ENCODE measurements at regions not wholly inside any gene's neighbourhood (a gene's known extent, or its start where the extent isn't known, plus 50 kb on each side); places are given as distances from the start of the nearest gene placed in this dataset.
A peak's percentile ranks its signal among the peaks of the same experiment; 100 is the strongest.

GRCh38 chr1:99149952-99150351 lies 114.3 kb upstream of the PLPPR4 start:
- ChIA-PET CTCF (no interaction called here), POLR2A (no interaction called here)
- no peak overlapping the region for H3K4me3 Mint-ChIP-seq
- no peaks in the 10 kb centered on the region for H3K4me1 Mint-ChIP-seq
- no peak overlapping the region for H3K4me3 ChIP-seq (ENCODE audit: low read length)
- no peak overlapping the region for H3K27ac Mint-ChIP-seq
- peaks cover 0 to 6% (median 5%) of the 10 kb centered on the region in 5 donors for H3K27me3 Mint-ChIP-seq
- H3K36me3 ChIP-seq (ENCODE audit: control insufficient read depth in 2 of 3, insufficient read depth in 3 of 3, low read length in 3 of 3): no peaks in the 10 kb centered on the region
- no peaks in the 10 kb centered on the region for H3K9me3 ChIP-seq (ENCODE audit: control insufficient read depth in 2 of 3, low read length in 3 of 3)
- H3K9me3 Mint-ChIP-seq: peaks cover 0 to 1% (median 0%) of the 10 kb centered on the region in 11 donors
- ATAC-seq: no peak
- no peaks in the 10 kb centered on the region for H3K4me1 ChIP-seq (ENCODE audit: control insufficient read depth in 2 of 2, insufficient read depth in 2 of 2, low read length in 2 of 2)
- H3K36me3 Mint-ChIP-seq: no peaks in the 10 kb centered on the region
- DNase-seq: no peak
- H3K27ac ChIP-seq (ENCODE audit: low read depth, low read length): no peak overlapping the region
- intact Hi-C loops (cut with micrococcal nuclease): no loop called here
- no peaks in the 10 kb centered on the region for H3K27me3 ChIP-seq (ENCODE audit: control insufficient read depth in 2 of 2, insufficient read depth in 2 of 2, low read length in 2 of 2)

- Histone ChIP-seq H3K27ac (ENCODE audit: low read depth, low read length) (no peak overlapping the region), H3K4me3 (ENCODE audit: low read length) (no peak overlapping the region), H3K4me1 (ENCODE audit: control insufficient read depth in 2 of 2, insufficient read depth in 2 of 2, low read length in 2 of 2) (no peaks in the 10 kb centered on the region), H3K27me3 (ENCODE audit: control insufficient read depth in 2 of 2, insufficient read depth in 2 of 2, low read length in 2 of 2) (no peaks in the 10 kb centered on the region), H3K36me3 (ENCODE audit: control insufficient read depth in 2 of 3, insufficient read depth in 3 of 3, low read length in 3 of 3) (no peaks in the 10 kb centered on the region), H3K9me3 (ENCODE audit: control insufficient read depth in 2 of 3, low read length in 3 of 3) (no peaks in the 10 kb centered on the region)
- Mint-ChIP-seq H3K4me1 (no peaks in the 10 kb centered on the region), H3K27ac (no peak overlapping the region), H3K36me3 (no peaks in the 10 kb centered on the region), H3K27me3 (peaks cover 0 to 13% (median 5%) of the 10 kb centered on the region in 5 donors), H3K9me3 (peaks cover 0 to 1% (median 0%) of the 10 kb centered on the region in 11 donors), H3K4me3 (no peak overlapping the region)
- CTCF ChIA-PET: no interaction called here
- DNase-seq (no peak), ATAC-seq (no peak)
- intact Hi-C loops (cut with micrococcal nuclease): no loop called here
- POLR2A ChIA-PET: no interaction called here
These were observed 112.2 kb upstream of the PLPPR4 start for GRCh38 chr1:99152132-99152531.

GRCh38 chr1:99163671-99164070 lies 100.6 kb upstream of the PLPPR4 start:
- Histone ChIP-seq H3K27me3 (ENCODE audit: control insufficient read depth in 2 of 2, insufficient read depth in 2 of 2, low read length in 2 of 2) (no peaks in the 10 kb centered on the region), H3K4me1 (ENCODE audit: control insufficient read depth in 2 of 2, insufficient read depth in 2 of 2, low read length in 2 of 2) (no peaks in the 10 kb centered on the region), H3K9me3 (ENCODE audit: control insufficient read depth in 2 of 3, low read length in 3 of 3) (no peaks in the 10 kb centered on the region), H3K4me3 (ENCODE audit: low read length) (no peak overlapping the region), H3K36me3 (ENCODE audit: control insufficient read depth in 2 of 3, insufficient read depth in 3 of 3, low read length in 3 of 3) (no peaks in the 10 kb centered on the region), H3K27ac (ENCODE audit: low read depth, low read length) (no peak overlapping the region)
- peaks cover 0 to 20% (median 15%) of the 10 kb centered on the region in 5 donors for H3K27me3 Mint-ChIP-seq
- intact Hi-C loops (cut with micrococcal nuclease): no loop called here
- H3K9me3 Mint-ChIP-seq: peaks cover 0 to 13% (median 5%) of the 10 kb centered on the region in 11 donors
- H3K36me3 Mint-ChIP-seq: peaks cover 0 to 3% (median 0%) of the 10 kb centered on the region in 5 donors
- ChIA-PET POLR2A (no interaction called here), CTCF (no interaction called here)
- H3K4me3 Mint-ChIP-seq: no peak overlapping the region
- DNase-seq (no peak), ATAC-seq (no peak)
- no peaks in the 10 kb centered on the region for H3K4me1 Mint-ChIP-seq
- no peak overlapping the region for H3K27ac Mint-ChIP-seq

DNA sequence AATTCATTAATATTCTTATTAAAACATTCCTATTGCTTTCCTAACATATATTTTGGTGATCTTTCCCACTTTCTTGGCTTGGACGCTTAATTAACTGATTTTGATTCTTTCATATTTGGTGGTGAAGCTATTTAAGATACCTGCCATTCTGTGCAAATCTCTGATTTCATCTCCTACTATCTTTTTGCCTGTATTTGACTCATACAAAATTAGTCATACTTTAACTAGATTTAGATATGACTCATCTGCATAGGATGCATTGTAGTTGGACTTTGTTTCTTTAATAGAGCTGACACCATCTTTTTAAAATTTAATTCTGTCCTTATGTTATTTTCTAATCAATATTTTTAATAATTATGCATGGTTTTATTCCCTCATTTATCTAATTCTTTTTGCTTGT lies 93.8 kb upstream of the PLPPR4 start:
- Histone ChIP-seq H3K36me3 (ENCODE audit: control insufficient read depth in 2 of 3, insufficient read depth in 3 of 3, low read length in 3 of 3) (no peaks in the 10 kb centered on the region), H3K4me1 (ENCODE audit: control insufficient read depth in 2 of 2, insufficient read depth in 2 of 2, low read length in 2 of 2) (no peaks in the 10 kb centered on the region), H3K4me3 (ENCODE audit: low read length) (no peak overlapping the region), H3K27me3 (ENCODE audit: control insufficient read depth in 2 of 2, insufficient read depth in 2 of 2, low read length in 2 of 2) (no peaks in the 10 kb centered on the region), H3K27ac (ENCODE audit: low read depth, low read length) (no peak overlapping the region), H3K9me3 (ENCODE audit: control insufficient read depth in 2 of 3, low read length in 3 of 3) (no peaks in the 10 kb centered on the region)
- no peak for ATAC-seq
- Mint-ChIP-seq H3K36me3 (no peaks in the 10 kb centered on the region), H3K9me3 (peaks cover 0 to 1% (median 0%) of the 10 kb centered on the region in 11 donors), H3K27ac (peak overlapping the region in 1 of 9 donors; percentile 57), H3K27me3 (peaks cover 4 to 21% (median 15%) of the 10 kb centered on the region in 5 donors), H3K4me1 (no peaks in the 10 kb centered on the region), H3K4me3 (no peak overlapping the region)
- CTCF ChIA-PET: no interaction called here
- DNase-seq: no peak
- POLR2A ChIA-PET: no interaction called here
- intact Hi-C loops (cut with micrococcal nuclease): no loop called here

GRCh38 chr1:99171184-99171813 lies 93.0 kb upstream of the PLPPR4 start:
- H3K27me3 ChIP-seq (ENCODE audit: control insufficient read depth in 2 of 2, insufficient read depth in 2 of 2, low read length in 2 of 2): no peaks in the 10 kb centered on the region
- no peak overlapping the region for H3K27ac Mint-ChIP-seq
- no peak for DNase-seq
- intact Hi-C loops (cut with micrococcal nuclease): no loop called here
- H3K27ac ChIP-seq (ENCODE audit: low read depth, low read length): no peak overlapping the region
- no peaks in the 10 kb centered on the region for H3K9me3 ChIP-seq (ENCODE audit: control insufficient read depth in 2 of 3, low read length in 3 of 3)
- CTCF ChIA-PET: no interaction called here
- H3K27me3 Mint-ChIP-seq: peaks cover 1 to 17% (median 10%) of the 10 kb centered on the region in 5 donors
- ATAC-seq: no peak
- no peaks in the 10 kb centered on the region for H3K9me3 Mint-ChIP-seq
- H3K36me3 Mint-ChIP-seq: no peaks in the 10 kb centered on the region
- POLR2A ChIA-PET: no interaction called here
- no peak overlapping the region for H3K4me3 ChIP-seq (ENCODE audit: low read length)
- H3K4me3 Mint-ChIP-seq: no peak overlapping the region
- H3K4me1 Mint-ChIP-seq: no peaks in the 10 kb centered on the region
- no peaks in the 10 kb centered on the region for H3K4me1 ChIP-seq (ENCODE audit: control insufficient read depth in 2 of 2, insufficient read depth in 2 of 2, low read length in 2 of 2)
- no peaks in the 10 kb centered on the region for H3K36me3 ChIP-seq (ENCODE audit: control insufficient read depth in 2 of 3, insufficient read depth in 3 of 3, low read length in 3 of 3)

DNA sequence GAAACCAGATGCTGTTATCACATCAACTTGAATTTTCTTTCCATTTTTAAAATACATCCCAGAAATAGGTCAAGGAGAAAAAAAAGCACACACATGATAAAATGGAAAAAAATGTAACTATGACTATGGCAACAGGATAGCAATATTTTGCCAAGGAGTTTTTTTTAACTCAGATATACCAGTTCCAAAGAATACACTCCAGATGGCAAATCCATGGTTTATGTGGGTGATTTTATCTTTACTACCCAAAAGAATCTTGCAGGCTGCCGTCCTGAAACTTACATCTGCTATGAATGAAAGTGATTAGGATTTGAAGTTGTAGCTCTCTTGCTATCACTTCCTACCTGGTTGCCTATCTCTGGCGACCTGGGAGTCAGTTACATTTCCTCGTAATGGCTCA lies 91.0 kb upstream of the PLPPR4 start:
- H3K27me3 Mint-ChIP-seq: peaks cover 0 to 17% (median 10%) of the 10 kb centered on the region in 5 donors
- no peak overlapping the region for H3K27ac ChIP-seq (ENCODE audit: low read depth, low read length)
- DNase-seq (no peak), ATAC-seq (no peak)
- no peaks in the 10 kb centered on the region for H3K9me3 ChIP-seq (ENCODE audit: control insufficient read depth in 2 of 3, low read length in 3 of 3)
- no peaks in the 10 kb centered on the region for H3K27me3 ChIP-seq (ENCODE audit: control insufficient read depth in 2 of 2, insufficient read depth in 2 of 2, low read length in 2 of 2)
- POLR2A ChIA-PET: no interaction called here
- CTCF ChIA-PET: interaction anchor here (0.7 kb wide), 1 partner anchor 12 kb away, joined by 3 read pairs; no protein-coding TSS in a partner anchor
- intact Hi-C loops (cut with micrococcal nuclease): no loop called here
- H3K36me3 Mint-ChIP-seq: no peaks in the 10 kb centered on the region
- H3K4me3 Mint-ChIP-seq: no peak overlapping the region
- H3K4me3 ChIP-seq (ENCODE audit: low read length): no peak overlapping the region
- H3K27ac Mint-ChIP-seq: no peak overlapping the region
- no peaks in the 10 kb centered on the region for H3K36me3 ChIP-seq (ENCODE audit: control insufficient read depth in 2 of 3, insufficient read depth in 3 of 3, low read length in 3 of 3)
- no peaks in the 10 kb centered on the region for H3K9me3 Mint-ChIP-seq
- H3K4me1 Mint-ChIP-seq: no peaks in the 10 kb centered on the region
- no peaks in the 10 kb centered on the region for H3K4me1 ChIP-seq (ENCODE audit: control insufficient read depth in 2 of 2, insufficient read depth in 2 of 2, low read length in 2 of 2)

DNA sequence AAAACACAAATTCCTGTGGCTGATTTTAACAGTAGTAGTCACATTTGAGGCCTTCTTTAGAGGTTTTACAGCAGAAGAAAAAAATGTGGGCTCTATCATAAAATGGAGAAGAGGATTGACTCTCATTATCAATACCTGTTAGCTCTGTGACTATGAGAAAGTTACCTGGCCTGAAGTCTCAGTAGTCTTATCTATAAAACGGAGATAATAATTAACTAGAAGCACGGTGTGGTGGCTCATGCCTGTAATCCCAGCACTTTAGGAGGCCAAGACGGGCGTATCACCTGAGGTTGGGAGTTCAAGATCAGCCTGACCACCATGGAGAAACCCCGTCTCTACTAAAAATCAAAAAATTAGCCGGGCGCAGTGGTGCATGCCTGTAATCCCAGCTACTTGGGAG lies 90.4 kb upstream of the PLPPR4 start:
- H3K9me3 Mint-ChIP-seq: no peaks in the 10 kb centered on the region
- no peak overlapping the region for H3K27ac ChIP-seq (ENCODE audit: low read depth, low read length)
- POLR2A ChIA-PET: no interaction called here
- H3K27ac Mint-ChIP-seq: no peak overlapping the region
- peaks cover 0 to 17% (median 10%) of the 10 kb centered on the region in 5 donors for H3K27me3 Mint-ChIP-seq
- no peaks in the 10 kb centered on the region for H3K4me1 ChIP-seq (ENCODE audit: control insufficient read depth in 2 of 2, insufficient read depth in 2 of 2, low read length in 2 of 2)
- no peak for DNase-seq
- no peaks in the 10 kb centered on the region for H3K27me3 ChIP-seq (ENCODE audit: control insufficient read depth in 2 of 2, insufficient read depth in 2 of 2, low read length in 2 of 2)
- H3K9me3 ChIP-seq (ENCODE audit: control insufficient read depth in 2 of 3, low read length in 3 of 3): no peaks in the 10 kb centered on the region
- H3K36me3 ChIP-seq (ENCODE audit: control insufficient read depth in 2 of 3, insufficient read depth in 3 of 3, low read length in 3 of 3): no peaks in the 10 kb centered on the region
- H3K4me3 ChIP-seq (ENCODE audit: low read length): no peak overlapping the region
- no peaks in the 10 kb centered on the region for H3K36me3 Mint-ChIP-seq
- no peaks in the 10 kb centered on the region for H3K4me1 Mint-ChIP-seq
- CTCF ChIA-PET: interaction anchor here (0.7 kb wide), 1 partner anchor 12 kb away, joined by 3 read pairs; no protein-coding TSS in a partner anchor
- intact Hi-C loops (cut with micrococcal nuclease): no loop called here
- no peak for ATAC-seq
- H3K4me3 Mint-ChIP-seq: no peak overlapping the region

Measured in naive thymus-derived CD4-positive, alpha-beta T cell (primary cell).